ENCODE measurements at regions not wholly inside any gene's neighbourhood (a gene's known extent, or its start where the extent isn't known, plus 50 kb on each side); places are given as distances from the start of the nearest gene placed in this dataset.

DNA sequence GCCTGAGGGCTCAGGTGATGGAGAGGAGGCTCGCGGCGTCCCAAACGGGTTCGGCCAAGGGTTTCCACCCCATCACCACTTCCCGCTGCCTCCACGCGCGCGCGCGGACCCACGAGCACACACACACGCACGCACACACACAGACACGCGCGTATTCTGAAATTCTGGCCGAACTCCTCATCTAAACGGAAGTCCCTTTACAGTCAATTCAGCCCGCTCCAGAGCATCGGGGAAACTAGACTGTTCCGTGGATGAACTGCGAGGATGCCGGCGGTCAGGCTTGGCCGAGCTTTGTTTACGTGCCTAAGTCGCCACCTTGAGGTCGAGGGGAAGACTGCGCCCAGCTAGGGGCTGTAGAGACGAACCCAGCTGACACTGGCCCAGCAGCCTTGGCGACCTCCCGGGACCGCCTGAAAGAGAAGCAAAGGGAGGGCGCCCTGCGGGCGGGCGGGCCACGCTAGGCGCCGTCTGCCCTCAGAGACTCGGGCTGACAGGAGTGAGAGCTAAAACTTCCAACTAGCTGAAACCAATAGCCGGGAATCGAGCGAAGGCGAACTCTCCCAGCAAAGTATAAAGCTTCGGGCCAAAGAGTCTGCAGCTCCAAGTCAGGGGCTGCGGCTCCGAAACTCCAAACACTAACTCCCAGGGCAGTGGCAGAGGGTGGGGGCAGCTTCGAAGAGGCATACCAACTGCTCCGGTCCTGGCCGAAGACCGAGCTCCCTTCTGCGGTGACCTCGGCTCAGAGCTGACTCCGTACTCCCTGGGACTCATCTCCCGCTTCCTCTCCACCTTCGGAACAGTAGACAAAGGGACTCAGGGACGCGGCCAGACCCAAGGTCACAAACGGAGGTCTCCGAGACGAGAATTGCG lies 124.7 kb upstream of the C11orf58 start:
- Mint-ChIP-seq H3K27ac (peak overlapping the region in 1 of 3 donors; percentile 58), H3K4me1 (peaks cover 0 to 21% (median 10%) of the 10 kb centered on the region in 4 donors), H3K9me3 (peaks cover 0 to 15% (median 0%) of the 10 kb centered on the region in 7 donors), H3K36me3 (no peaks in the 10 kb centered on the region), H3K27me3 (peaks cover 62% of the 10 kb centered on the region), H3K4me3 (peak overlapping the region; percentile 27 to 83 (median 76))
- peak; percentile 55 to 66 for ATAC-seq (ENCODE audit: low read depth in 2 of 2)
- Histone ChIP-seq H3K4me3 (ENCODE audit: low read depth, low read length) (no peak overlapping the region), H3K27me3 (ENCODE audit: control insufficient read depth, insufficient read depth, low read length) (peaks cover 51% of the 10 kb centered on the region), H3K36me3 (ENCODE audit: control insufficient read depth, insufficient read depth, low read length) (no peaks in the 10 kb centered on the region), H3K27ac (ENCODE audit: insufficient read depth, low read length, poor library complexity, severe bottlenecking) (no peak overlapping the region), H3K4me1 (ENCODE audit: control insufficient read depth, insufficient read depth, low read length, poor library complexity, severe bottlenecking) (peaks cover 10% of the 10 kb centered on the region), H3K9me3 (ENCODE audit: control insufficient read depth in 2 of 2, low read length in 2 of 2) (no peaks in the 10 kb centered on the region)
- DNase-seq, result peak in 2 of 3 donors; percentile 39 to 60

DNA sequence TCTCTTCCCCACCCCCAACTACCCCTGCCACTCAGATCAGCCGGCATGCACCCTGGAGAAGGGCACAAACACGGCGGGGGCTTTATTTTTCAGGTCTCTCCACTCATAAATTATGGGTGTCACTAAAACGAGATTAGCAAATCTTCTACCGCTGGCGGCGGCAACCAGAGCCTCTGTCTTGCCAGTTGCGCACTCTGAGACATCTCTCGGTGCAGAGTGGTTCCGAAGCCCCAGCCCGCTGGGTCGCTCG lies 125.3 kb upstream of the C11orf58 start:
- H3K4me3 Mint-ChIP-seq, result peak overlapping the region; percentile 27 to 83 (median 76)
- Histone ChIP-seq H3K27ac (ENCODE audit: insufficient read depth, low read length, poor library complexity, severe bottlenecking) (no peak overlapping the region), H3K4me3 (ENCODE audit: low read depth, low read length) (no peak overlapping the region), H3K27me3 (ENCODE audit: control insufficient read depth, insufficient read depth, low read length) (peaks cover 55% of the 10 kb centered on the region), H3K9me3 (ENCODE audit: control insufficient read depth in 2 of 2, low read length in 2 of 2) (no peaks in the 10 kb centered on the region), H3K36me3 (ENCODE audit: control insufficient read depth, insufficient read depth, low read length) (no peaks in the 10 kb centered on the region), H3K4me1 (ENCODE audit: control insufficient read depth, insufficient read depth, low read length, poor library complexity, severe bottlenecking) (peaks cover 10% of the 10 kb centered on the region)
- H3K27me3 Mint-ChIP-seq, result peaks cover 58% of the 10 kb centered on the region
- H3K9me3 Mint-ChIP-seq, result peaks cover 0 to 15% (median 0%) of the 10 kb centered on the region in 7 donors
- peak overlapping the region in 2 of 3 donors; percentile 48 to 58 for H3K27ac Mint-ChIP-seq
- H3K4me1 Mint-ChIP-seq, result peaks cover 0 to 21% (median 10%) of the 10 kb centered on the region in 4 donors
- no peaks in the 10 kb centered on the region for H3K36me3 Mint-ChIP-seq
- no peak for DNase-seq
- no peak for ATAC-seq (ENCODE audit: low read depth in 2 of 2)

- H3K9me3 ChIP-seq (ENCODE audit: control insufficient read depth in 2 of 2, low read length in 2 of 2), result no peaks in the 10 kb centered on the region
- no peak overlapping the region for H3K27ac ChIP-seq (ENCODE audit: insufficient read depth, low read length, poor library complexity, severe bottlenecking)
- peaks cover 12% of the 10 kb centered on the region for H3K4me1 ChIP-seq (ENCODE audit: control insufficient read depth, insufficient read depth, low read length, poor library complexity, severe bottlenecking)
- peak overlapping the region in 3 of 4 donors; percentile 27 to 79 (median 74) for H3K4me3 Mint-ChIP-seq
- no peak for ATAC-seq (ENCODE audit: low read depth in 2 of 2)
- H3K4me1 Mint-ChIP-seq, result peaks cover 0 to 21% (median 10%) of the 10 kb centered on the region in 4 donors
- H3K4me3 ChIP-seq (ENCODE audit: low read depth, low read length), result no peak overlapping the region
- peaks cover 60% of the 10 kb centered on the region for H3K27me3 ChIP-seq (ENCODE audit: control insufficient read depth, insufficient read depth, low read length)
- peaks cover 0 to 15% (median 0%) of the 10 kb centered on the region in 7 donors for H3K9me3 Mint-ChIP-seq
- no peak for DNase-seq
- peak overlapping the region in 1 of 3 donors; percentile 48 for H3K27ac Mint-ChIP-seq
- H3K36me3 ChIP-seq (ENCODE audit: control insufficient read depth, insufficient read depth, low read length), result no peaks in the 10 kb centered on the region
- H3K27me3 Mint-ChIP-seq, result peaks cover 58% of the 10 kb centered on the region
- no peaks in the 10 kb centered on the region for H3K36me3 Mint-ChIP-seq
Measured at GRCh38 chr11:16612566-16613261, 125.7 kb upstream of the C11orf58 start.

GRCh38 chr11:16611926-16612565 lies 126.4 kb upstream of the C11orf58 start:
- Histone ChIP-seq H3K9me3 (ENCODE audit: control insufficient read depth in 2 of 2, low read length in 2 of 2) (no peaks in the 10 kb centered on the region), H3K36me3 (ENCODE audit: control insufficient read depth, insufficient read depth, low read length) (no peaks in the 10 kb centered on the region), H3K27me3 (ENCODE audit: control insufficient read depth, insufficient read depth, low read length) (peaks cover 59% of the 10 kb centered on the region), H3K4me1 (ENCODE audit: control insufficient read depth, insufficient read depth, low read length, poor library complexity, severe bottlenecking) (peaks cover 18% of the 10 kb centered on the region), H3K4me3 (ENCODE audit: low read depth, low read length) (no peak overlapping the region), H3K27ac (ENCODE audit: insufficient read depth, low read length, poor library complexity, severe bottlenecking) (no peak overlapping the region)
- H3K9me3 Mint-ChIP-seq, result peaks cover 0 to 15% (median 0%) of the 10 kb centered on the region in 7 donors
- H3K27ac Mint-ChIP-seq, result peak overlapping the region in 1 of 3 donors; percentile 35
- H3K36me3 Mint-ChIP-seq, result no peaks in the 10 kb centered on the region
- ATAC-seq (ENCODE audit: low read depth in 2 of 2) (no peak), DNase-seq (no peak)
- H3K27me3 Mint-ChIP-seq, result peaks cover 54% of the 10 kb centered on the region
- peaks cover 0 to 21% (median 10%) of the 10 kb centered on the region in 4 donors for H3K4me1 Mint-ChIP-seq
- peak overlapping the region in 2 of 4 donors; percentile 10 to 17 for H3K4me3 Mint-ChIP-seq

GRCh38 chr11:16611401-16611921 lies 127.0 kb upstream of the C11orf58 start:
- no peak overlapping the region for H3K27ac ChIP-seq (ENCODE audit: insufficient read depth, low read length, poor library complexity, severe bottlenecking)
- H3K27me3 ChIP-seq (ENCODE audit: control insufficient read depth, insufficient read depth, low read length), result peaks cover 59% of the 10 kb centered on the region
- ATAC-seq (ENCODE audit: low read depth in 2 of 2) (no peak), DNase-seq (no peak)
- H3K27ac Mint-ChIP-seq, result peak overlapping the region in 1 of 3 donors; percentile 43
- H3K36me3 ChIP-seq (ENCODE audit: control insufficient read depth, insufficient read depth, low read length), result no peaks in the 10 kb centered on the region
- peaks cover under 1 to 24% (median 11%) of the 10 kb centered on the region in 4 donors for H3K4me1 Mint-ChIP-seq
- H3K27me3 Mint-ChIP-seq, result peaks cover 51% of the 10 kb centered on the region
- no peaks in the 10 kb centered on the region for H3K36me3 Mint-ChIP-seq
- H3K9me3 ChIP-seq (ENCODE audit: control insufficient read depth in 2 of 2, low read length in 2 of 2), result no peaks in the 10 kb centered on the region
- H3K9me3 Mint-ChIP-seq, result peaks cover 0 to 18% (median 0%) of the 10 kb centered on the region in 7 donors
- no peak overlapping the region for H3K4me3 ChIP-seq (ENCODE audit: low read depth, low read length)
- H3K4me1 ChIP-seq (ENCODE audit: control insufficient read depth, insufficient read depth, low read length, poor library complexity, severe bottlenecking), result peaks cover 23% of the 10 kb centered on the region
- H3K4me3 Mint-ChIP-seq, result peak overlapping the region in 2 of 4 donors; percentile 19 to 36

GRCh38 chr11:16610738-16611388 lies 127.6 kb upstream of the C11orf58 start:
- peaks cover 62% of the 10 kb centered on the region for H3K27me3 ChIP-seq (ENCODE audit: control insufficient read depth, insufficient read depth, low read length)
- peaks cover 48% of the 10 kb centered on the region for H3K27me3 Mint-ChIP-seq
- H3K4me1 ChIP-seq (ENCODE audit: control insufficient read depth, insufficient read depth, low read length, poor library complexity, severe bottlenecking), result peaks cover 29% of the 10 kb centered on the region
- no peaks in the 10 kb centered on the region for H3K36me3 ChIP-seq (ENCODE audit: control insufficient read depth, insufficient read depth, low read length)
- peaks cover 6 to 30% (median 16%) of the 10 kb centered on the region in 4 donors for H3K4me1 Mint-ChIP-seq
- peak overlapping the region in 1 of 3 donors; percentile 43 for H3K27ac Mint-ChIP-seq
- no peak overlapping the region for H3K27ac ChIP-seq (ENCODE audit: insufficient read depth, low read length, poor library complexity, severe bottlenecking)
- no peak overlapping the region for H3K4me3 ChIP-seq (ENCODE audit: low read depth, low read length)
- no peaks in the 10 kb centered on the region for H3K36me3 Mint-ChIP-seq
- peaks cover 0 to 21% (median 2%) of the 10 kb centered on the region in 7 donors for H3K9me3 Mint-ChIP-seq
- ATAC-seq (ENCODE audit: low read depth in 2 of 2) (no peak), DNase-seq (no peak)
- peak overlapping the region in 1 of 4 donors; percentile 36 for H3K4me3 Mint-ChIP-seq
- no peaks in the 10 kb centered on the region for H3K9me3 ChIP-seq (ENCODE audit: control insufficient read depth in 2 of 2, low read length in 2 of 2)

DNA sequence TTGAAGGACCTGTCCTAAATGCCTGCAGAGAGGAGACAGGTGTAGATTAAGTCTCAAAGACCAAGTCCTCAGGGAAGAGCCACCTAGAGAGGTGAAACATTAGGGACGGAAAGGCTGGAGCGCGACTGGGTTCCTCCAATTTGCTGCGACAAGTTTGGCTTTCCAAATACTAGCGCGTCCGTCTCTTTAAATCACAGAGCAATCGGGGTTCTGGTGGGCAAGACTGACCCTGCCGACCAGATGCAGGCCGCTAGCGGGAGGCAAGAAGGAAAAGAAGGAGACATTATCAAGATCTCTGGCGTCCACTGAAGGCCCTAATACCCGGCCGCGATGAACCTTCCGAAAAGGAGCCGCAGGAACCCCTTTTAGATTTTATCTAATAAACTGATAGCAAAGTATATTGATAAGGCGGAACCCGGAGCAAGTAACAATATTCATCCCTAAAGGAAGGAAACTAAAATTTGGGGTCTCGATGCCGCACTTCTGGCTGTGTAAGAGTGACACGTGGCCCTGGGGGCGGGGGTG lies 128.2 kb upstream of the C11orf58 start:
- peaks cover 35% of the 10 kb centered on the region for H3K4me1 ChIP-seq (ENCODE audit: control insufficient read depth, insufficient read depth, low read length, poor library complexity, severe bottlenecking)
- H3K36me3 ChIP-seq (ENCODE audit: control insufficient read depth, insufficient read depth, low read length), result no peaks in the 10 kb centered on the region
- H3K27ac Mint-ChIP-seq, result no peak overlapping the region
- peaks cover 0 to 21% (median 2%) of the 10 kb centered on the region in 7 donors for H3K9me3 Mint-ChIP-seq
- no peaks in the 10 kb centered on the region for H3K36me3 Mint-ChIP-seq
- no peak overlapping the region for H3K4me3 ChIP-seq (ENCODE audit: low read depth, low read length)
- H3K4me1 Mint-ChIP-seq, result peaks cover 6 to 36% (median 16%) of the 10 kb centered on the region in 4 donors
- no peak overlapping the region for H3K27ac ChIP-seq (ENCODE audit: insufficient read depth, low read length, poor library complexity, severe bottlenecking)
- ATAC-seq (ENCODE audit: low read depth in 2 of 2) (no peak), DNase-seq (no peak)
- H3K27me3 Mint-ChIP-seq, result peaks cover 42% of the 10 kb centered on the region
- H3K27me3 ChIP-seq (ENCODE audit: control insufficient read depth, insufficient read depth, low read length), result peaks cover 64% of the 10 kb centered on the region
- no peaks in the 10 kb centered on the region for H3K9me3 ChIP-seq (ENCODE audit: control insufficient read depth in 2 of 2, low read length in 2 of 2)
- H3K4me3 Mint-ChIP-seq, result no peak overlapping the region
